HL-60 (cell line): ENCODE measurements at regions not wholly inside any gene's neighbourhood (a gene's known extent, or its start where the extent isn't known, plus 50 kb on each side); places are given as distances from the start of the nearest gene placed in this dataset.
"Not testable (repeated sequence)": the region's sequence is repeated elsewhere in the genome, so short reads cannot be mapped to it uniquely, and the experiment has no call there.

Experiments
- CTCF ChIP-seq: IDR thresholded peaks from one replicate; pipeline ENCODE4 v1.5.1; 2011; ENCODE audit warnings: low read length, control low read depth, inconsistent platforms; ENCODE audit not compliant: insufficient read depth
- POLR2AphosphoS5 ChIP-seq: IDR thresholded peaks from 2 replicates; pipeline ENCODE4 v1.6.1; 2012; ENCODE audit warnings: low read depth
- REST ChIP-seq: IDR thresholded peaks from 2 replicates; pipeline ENCODE4 v1.6.1; 2012; ENCODE audit warnings: low read depth; ENCODE audit not compliant: insufficient replicate concordance

GRCh38 chr15:81875717-81876116 is 170.1 kb downstream of the MEX3B start:
- not testable (repeated sequence) for TF ChIP-seq CTCF, POLR2AphosphoS5, REST
